Ovary (tissue), 3 donors: ENCODE measurements at regions not wholly inside any gene's neighbourhood (a gene's known extent, or its start where the extent isn't known, plus 50 kb on each side); places are given as distances from the start of the nearest gene placed in this dataset.

Experiments
- EP300 ChIP-seq: sonication (generic); formaldehyde crosslinking; IDR thresholded peaks from one replicate; pipeline ENCODE4 v1.6.1; 2017; ENCODE audit warnings: antibody characterized with exemption
- POLR2A ChIP-seq: fragments of 450-650 bp; IDR thresholded peaks from one replicate; pipeline ENCODE4 v1.6.1; 2017; ENCODE audit warnings: antibody characterized with exemption, mild to moderate bottlenecking, moderate library complexity
- TF ChIP-seq, protein P1 (sequence below), 3 donors: fragments of 450-650 bp in 2 of 3; fragments of 200-600 bp in 1 of 3; IDR thresholded peaks; one replicate each; pipeline versions ENCODE4 v1.5.1 to v1.8.0; 2016 to 2022; ENCODE audit warnings: antibody characterized with exemption in 3 of 3, mild to moderate bottlenecking in 1 of 3
- donor health status: DM: no; HTN: no; CAD: no.

DNA sequence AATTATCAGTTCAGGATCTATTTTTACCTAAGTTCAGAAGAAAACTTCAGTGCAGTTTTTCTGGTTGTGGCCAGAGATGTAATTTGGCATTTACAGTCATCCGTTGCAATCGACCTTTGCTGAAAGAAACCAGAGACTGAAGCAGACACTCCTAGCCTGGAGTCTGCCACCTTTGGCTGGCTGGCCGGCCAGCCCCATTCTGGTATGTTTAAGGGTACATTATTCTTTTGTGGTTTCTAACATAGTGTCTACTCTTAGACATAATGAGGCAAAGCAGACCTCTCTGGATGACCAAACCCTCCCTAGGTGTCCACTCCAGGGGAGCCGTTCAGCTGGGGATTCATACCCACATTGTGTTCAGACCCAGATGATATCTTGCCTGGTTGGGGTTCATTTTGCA is 275.9 kb upstream of the TPM1 start:
- TF ChIP-seq POLR2A, result no peak
- TF ChIP-seq, protein P1, sequence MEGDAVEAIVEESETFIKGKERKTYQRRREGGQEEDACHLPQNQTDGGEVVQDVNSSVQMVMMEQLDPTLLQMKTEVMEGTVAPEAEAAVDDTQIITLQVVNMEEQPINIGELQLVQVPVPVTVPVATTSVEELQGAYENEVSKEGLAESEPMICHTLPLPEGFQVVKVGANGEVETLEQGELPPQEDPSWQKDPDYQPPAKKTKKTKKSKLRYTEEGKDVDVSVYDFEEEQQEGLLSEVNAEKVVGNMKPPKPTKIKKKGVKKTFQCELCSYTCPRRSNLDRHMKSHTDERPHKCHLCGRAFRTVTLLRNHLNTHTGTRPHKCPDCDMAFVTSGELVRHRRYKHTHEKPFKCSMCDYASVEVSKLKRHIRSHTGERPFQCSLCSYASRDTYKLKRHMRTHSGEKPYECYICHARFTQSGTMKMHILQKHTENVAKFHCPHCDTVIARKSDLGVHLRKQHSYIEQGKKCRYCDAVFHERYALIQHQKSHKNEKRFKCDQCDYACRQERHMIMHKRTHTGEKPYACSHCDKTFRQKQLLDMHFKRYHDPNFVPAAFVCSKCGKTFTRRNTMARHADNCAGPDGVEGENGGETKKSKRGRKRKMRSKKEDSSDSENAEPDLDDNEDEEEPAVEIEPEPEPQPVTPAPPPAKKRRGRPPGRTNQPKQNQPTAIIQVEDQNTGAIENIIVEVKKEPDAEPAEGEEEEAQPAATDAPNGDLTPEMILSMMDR (IDR thresholded peaks at IDR 0.05), result no peak
- no peak for TF ChIP-seq EP300
